ENCODE measurements at regions not wholly inside any gene's neighbourhood (a gene's known extent, or its start where the extent isn't known, plus 50 kb on each side); places are given as distances from the start of the nearest gene placed in this dataset.

DNA sequence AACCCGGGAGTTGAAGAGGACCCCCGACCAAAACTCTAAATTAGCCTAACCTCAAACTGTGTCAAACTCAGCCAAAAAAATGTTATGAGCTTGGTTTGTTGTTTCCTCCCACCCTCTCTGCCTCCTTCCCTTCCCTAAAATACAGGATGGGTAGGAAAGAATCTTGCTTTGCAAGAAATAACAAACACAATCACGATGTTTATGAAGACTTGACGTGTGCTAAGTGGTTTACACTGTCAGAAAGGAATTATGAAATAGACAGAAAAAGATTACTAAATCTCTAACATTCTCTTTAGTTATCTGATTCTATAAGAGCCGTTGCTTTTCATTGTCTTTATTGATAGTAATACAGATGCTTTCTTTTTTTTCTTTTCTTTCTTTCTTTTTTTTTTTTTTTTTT is 285.1 kb downstream of the BMP7 start:
- DNase-seq (no peak), ATAC-seq (no peak)
- no peaks in the 10 kb centered on the region for H3K9me3 ChIP-seq (ENCODE audit: control insufficient read depth, low read length, poor library complexity, severe bottlenecking)
- Mint-ChIP-seq H3K36me3 (ENCODE audit: low read depth) (no peaks in the 10 kb centered on the region), H3K27me3 (peaks cover 29% of the 10 kb centered on the region), H3K4me1 (no peaks in the 10 kb centered on the region), H3K27ac (no peak overlapping the region), H3K4me3 (no peak overlapping the region)

DNA sequence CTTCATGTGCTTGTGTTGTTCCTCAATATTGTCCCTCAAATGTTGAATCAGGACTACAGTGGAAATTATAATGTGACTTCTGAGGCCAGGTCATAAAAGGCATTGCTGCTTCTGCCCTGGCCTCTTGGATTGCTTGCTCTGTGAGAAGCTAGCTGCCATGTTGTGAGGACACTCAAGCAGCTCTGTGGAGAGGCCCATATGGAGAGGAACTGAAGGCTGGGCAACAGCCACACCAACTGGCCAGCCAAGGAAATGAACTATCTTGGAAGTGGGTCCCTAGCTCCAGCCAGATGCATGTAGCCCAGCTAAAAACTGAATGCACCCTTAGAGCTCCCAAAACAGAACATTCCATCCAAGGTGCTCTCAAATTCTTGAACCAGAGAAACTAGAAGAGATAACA is 282.6 kb downstream of the BMP7 start:
- Mint-ChIP-seq H3K4me3 (no peak overlapping the region), H3K36me3 (ENCODE audit: low read depth) (no peaks in the 10 kb centered on the region), H3K27ac (no peak overlapping the region), H3K4me1 (no peaks in the 10 kb centered on the region), H3K27me3 (peaks cover 16% of the 10 kb centered on the region)
- ATAC-seq (no peak), DNase-seq (no peak)
- no peaks in the 10 kb centered on the region for H3K9me3 ChIP-seq (ENCODE audit: control insufficient read depth, low read length, poor library complexity, severe bottlenecking)

DNA sequence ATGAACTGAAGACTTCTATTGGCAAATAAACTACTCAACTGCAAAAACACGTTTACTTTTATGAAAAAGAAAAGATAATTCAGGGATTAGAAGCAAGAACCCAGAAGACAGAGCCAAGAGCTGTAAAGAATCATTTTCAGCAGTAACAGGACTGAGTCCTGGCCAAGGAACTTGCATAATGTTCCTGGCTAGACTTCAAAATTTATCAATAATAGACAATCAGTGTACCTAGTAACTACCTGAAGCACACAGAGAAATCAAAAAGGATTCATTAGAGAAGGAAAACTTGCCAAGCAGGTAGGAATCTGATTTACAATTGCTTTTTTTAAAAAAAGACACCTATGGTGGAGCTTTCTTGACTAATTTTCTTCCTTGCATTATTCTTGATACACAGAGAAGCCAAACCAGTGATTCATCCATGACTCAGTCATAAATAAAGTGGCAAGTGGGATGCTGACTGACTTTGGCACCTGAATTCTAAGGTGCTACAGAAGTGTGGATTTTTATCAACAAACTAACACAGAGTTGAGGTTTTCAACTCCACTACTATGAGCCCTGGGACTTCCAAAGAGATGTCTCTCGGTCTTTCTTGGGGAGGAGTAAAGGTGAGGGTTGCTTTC is 281.3 kb downstream of the BMP7 start:
- ATAC-seq (no peak), DNase-seq (no peak)
- H3K27ac Mint-ChIP-seq = no peak overlapping the region
- H3K27me3 Mint-ChIP-seq = peaks cover 14% of the 10 kb centered on the region
- no peak overlapping the region for H3K4me3 Mint-ChIP-seq
- no peaks in the 10 kb centered on the region for H3K9me3 ChIP-seq (ENCODE audit: control insufficient read depth, low read length, poor library complexity, severe bottlenecking)
- no peaks in the 10 kb centered on the region for H3K36me3 Mint-ChIP-seq (ENCODE audit: low read depth)
- no peaks in the 10 kb centered on the region for H3K4me1 Mint-ChIP-seq

DNA sequence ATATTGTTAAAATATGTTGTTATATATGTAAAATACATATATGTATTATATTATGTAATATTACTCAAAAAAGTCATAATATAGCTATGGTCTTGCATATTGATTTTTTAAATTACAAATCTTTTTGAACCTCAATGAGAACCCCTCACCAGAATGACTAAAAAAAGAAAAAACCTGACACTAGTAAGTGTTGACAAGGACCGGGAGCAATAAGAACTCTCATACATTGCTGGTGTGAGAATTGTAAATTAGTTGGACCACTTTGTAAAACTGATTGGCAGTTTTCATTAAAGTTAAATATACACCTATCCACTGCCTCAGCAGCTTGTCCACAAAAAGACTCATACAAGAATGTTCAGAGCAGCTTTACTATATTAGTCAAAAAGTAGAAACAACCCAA is 280.0 kb downstream of the BMP7 start:
- H3K27ac Mint-ChIP-seq = no peak overlapping the region
- H3K4me1 Mint-ChIP-seq = no peaks in the 10 kb centered on the region

DNA sequence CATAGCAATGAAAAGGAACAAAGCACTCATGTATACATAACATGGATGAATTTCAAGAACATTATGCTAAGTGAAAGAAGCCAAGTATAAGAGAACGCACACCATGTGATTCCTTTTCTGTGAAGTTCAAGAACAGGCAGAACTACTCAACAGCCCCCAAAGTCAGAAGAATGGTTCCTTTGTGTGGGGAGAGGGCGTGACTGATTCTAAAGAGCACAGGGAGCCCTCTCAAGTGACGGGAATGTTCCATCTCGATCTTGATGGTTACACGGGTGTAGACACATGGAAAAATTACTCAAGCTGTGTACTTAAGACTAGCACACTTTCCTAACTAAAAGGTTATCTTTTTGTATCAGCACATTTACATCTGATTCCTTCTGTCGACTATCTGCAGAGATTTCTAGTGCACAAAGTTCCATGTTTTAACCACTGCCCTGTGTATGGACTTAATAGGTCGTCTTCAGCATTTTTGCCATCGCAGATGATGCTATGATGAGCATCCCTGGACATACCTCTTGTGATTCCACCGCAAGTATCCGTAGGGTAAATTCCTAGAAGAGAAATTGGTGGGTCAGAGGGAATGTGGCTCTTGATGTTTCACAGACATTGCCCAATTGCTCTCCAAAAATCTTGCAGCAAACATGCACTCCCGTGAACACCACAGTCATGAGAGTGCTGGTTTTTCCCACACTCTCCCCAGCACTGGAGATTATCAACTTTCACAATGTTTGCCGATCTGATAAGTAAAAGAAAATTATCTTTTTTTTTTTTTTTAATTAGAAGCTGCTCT is 279.3 kb downstream of the BMP7 start:
- no peak overlapping the region for H3K27ac Mint-ChIP-seq
- H3K36me3 Mint-ChIP-seq (ENCODE audit: low read depth) = no peaks in the 10 kb centered on the region
- H3K27me3 Mint-ChIP-seq = peaks cover 20% of the 10 kb centered on the region
- no peaks in the 10 kb centered on the region for H3K4me1 Mint-ChIP-seq
- ATAC-seq = no peak
- DNase-seq = no peak
- no peak overlapping the region for H3K4me3 Mint-ChIP-seq
- H3K9me3 ChIP-seq (ENCODE audit: control insufficient read depth, low read length, poor library complexity, severe bottlenecking) = no peaks in the 10 kb centered on the region

More for the DNA sequence above, 280.0 kb downstream of the BMP7 start:
- Mint-ChIP-seq H3K27me3 (peaks cover 20% of the 10 kb centered on the region), H3K36me3 (ENCODE audit: low read depth) (no peaks in the 10 kb centered on the region), H3K4me3 (no peak overlapping the region)
- H3K9me3 ChIP-seq (ENCODE audit: control insufficient read depth, low read length, poor library complexity, severe bottlenecking) = no peaks in the 10 kb centered on the region
- ATAC-seq = no peak
- DNase-seq = no peak

DNA sequence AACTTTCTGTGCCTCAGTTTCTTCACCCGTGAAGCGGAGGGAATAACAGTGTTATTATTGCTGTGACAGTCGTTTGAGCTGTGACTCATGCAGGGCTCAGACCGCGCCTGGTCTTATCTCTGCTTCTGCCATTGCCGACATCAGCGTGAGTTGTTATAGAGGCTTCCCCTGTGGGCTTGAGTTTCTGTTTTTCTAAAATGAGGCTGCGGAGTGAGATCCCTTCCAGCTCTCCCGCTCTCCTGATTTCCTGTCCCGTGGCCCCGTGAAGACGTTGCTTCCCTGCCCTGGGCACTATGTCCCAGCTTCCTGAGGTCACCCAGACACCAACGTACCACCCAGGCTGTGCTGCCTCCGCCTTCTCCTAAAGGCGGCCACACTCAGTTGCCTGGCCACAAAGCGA is 278.5 kb downstream of the BMP7 start:
- Mint-ChIP-seq H3K4me1 (no peaks in the 10 kb centered on the region), H3K27ac (no peak overlapping the region), H3K36me3 (ENCODE audit: low read depth) (no peaks in the 10 kb centered on the region), H3K27me3 (peaks cover 20% of the 10 kb centered on the region), H3K4me3 (no peak overlapping the region)
- no peak for ATAC-seq
- no peaks in the 10 kb centered on the region for H3K9me3 ChIP-seq (ENCODE audit: control insufficient read depth, low read length, poor library complexity, severe bottlenecking)
- DNase-seq = no peak

DNA sequence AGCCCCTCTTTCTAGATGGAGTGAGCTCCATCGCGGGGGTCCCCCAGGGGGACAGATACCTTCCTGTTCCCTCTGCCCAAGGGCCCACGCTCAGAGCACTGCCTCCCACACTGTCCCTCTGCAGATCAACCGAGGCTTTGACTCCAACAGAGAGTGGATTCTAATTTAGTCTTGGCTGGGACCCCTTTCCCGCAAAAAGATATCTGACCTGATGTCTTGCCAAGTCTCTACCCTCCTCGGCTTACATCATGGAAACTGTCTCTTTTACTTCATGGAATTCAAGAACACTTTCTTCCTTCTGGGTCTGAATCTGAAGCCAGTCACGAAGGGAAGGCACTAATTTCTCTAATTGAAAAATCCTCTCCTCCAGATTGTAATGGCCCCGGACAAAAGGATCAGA is 278.0 kb downstream of the BMP7 start:
- Mint-ChIP-seq H3K4me1 (no peaks in the 10 kb centered on the region), H3K27me3 (peaks cover 20% of the 10 kb centered on the region), H3K27ac (no peak overlapping the region), H3K36me3 (ENCODE audit: low read depth) (no peaks in the 10 kb centered on the region), H3K4me3 (no peak overlapping the region)
- ATAC-seq (no peak), DNase-seq (no peak)
- H3K9me3 ChIP-seq (ENCODE audit: control insufficient read depth, low read length, poor library complexity, severe bottlenecking) = no peaks in the 10 kb centered on the region

DNA sequence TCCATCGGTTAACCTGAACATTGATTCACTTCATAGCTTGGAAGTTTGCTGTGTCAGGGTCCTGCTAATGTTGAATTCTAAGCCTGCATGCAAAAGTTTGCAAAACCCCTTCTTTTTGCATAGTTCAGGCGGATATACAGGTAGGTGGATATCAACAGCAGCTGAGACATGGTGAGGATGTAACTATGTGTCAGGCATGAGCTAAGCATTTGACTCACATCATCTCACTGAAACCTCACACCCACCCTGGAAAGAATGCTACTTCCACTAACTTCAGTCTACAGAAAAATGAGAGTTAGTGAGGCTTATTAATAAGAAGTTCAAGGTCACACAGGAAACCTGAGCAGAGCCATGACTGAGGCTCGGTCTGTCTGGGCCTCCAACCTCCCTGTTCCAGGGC is 276.9 kb downstream of the BMP7 start:
- H3K9me3 ChIP-seq (ENCODE audit: control insufficient read depth, low read length, poor library complexity, severe bottlenecking) = no peaks in the 10 kb centered on the region
- Mint-ChIP-seq H3K4me1 (no peaks in the 10 kb centered on the region), H3K4me3 (no peak overlapping the region), H3K27me3 (peaks cover 20% of the 10 kb centered on the region), H3K36me3 (ENCODE audit: low read depth) (no peaks in the 10 kb centered on the region), H3K27ac (no peak overlapping the region)
- DNase-seq (no peak), ATAC-seq (no peak)

DNA sequence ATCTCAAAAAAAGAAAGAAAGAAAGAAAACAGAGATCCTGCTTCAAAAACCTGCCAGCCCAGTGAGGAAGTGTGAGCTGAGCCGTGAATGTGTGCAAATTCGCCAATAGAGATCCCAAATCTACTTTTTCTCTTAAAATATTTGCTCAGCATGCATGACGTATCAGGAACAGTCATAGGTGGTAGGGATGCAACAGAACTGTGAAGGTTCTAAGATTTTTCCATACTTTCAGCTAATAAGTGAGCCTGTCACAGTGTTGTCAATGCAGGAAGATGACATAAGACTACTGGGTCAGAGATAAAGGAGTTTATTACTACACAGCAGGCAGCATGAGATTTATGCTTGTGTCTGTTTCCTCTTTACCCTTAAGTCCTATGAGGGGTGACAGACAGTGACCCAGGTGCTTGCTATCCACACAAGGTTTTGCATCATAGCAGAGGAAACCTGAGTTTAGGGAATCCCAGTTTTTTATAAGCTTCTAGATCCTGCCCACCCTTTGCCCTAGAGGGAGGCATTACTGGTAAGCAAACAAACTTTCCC is 273.4 kb downstream of the BMP7 start:
- no peaks in the 10 kb centered on the region for H3K9me3 ChIP-seq (ENCODE audit: control insufficient read depth, low read length, poor library complexity, severe bottlenecking)
- Mint-ChIP-seq H3K27ac (no peak overlapping the region), H3K36me3 (ENCODE audit: low read depth) (no peaks in the 10 kb centered on the region), H3K4me1 (no peaks in the 10 kb centered on the region), H3K4me3 (no peak overlapping the region), H3K27me3 (peaks cover 26% of the 10 kb centered on the region)
- ATAC-seq = no peak
- DNase-seq = no peak

DNA sequence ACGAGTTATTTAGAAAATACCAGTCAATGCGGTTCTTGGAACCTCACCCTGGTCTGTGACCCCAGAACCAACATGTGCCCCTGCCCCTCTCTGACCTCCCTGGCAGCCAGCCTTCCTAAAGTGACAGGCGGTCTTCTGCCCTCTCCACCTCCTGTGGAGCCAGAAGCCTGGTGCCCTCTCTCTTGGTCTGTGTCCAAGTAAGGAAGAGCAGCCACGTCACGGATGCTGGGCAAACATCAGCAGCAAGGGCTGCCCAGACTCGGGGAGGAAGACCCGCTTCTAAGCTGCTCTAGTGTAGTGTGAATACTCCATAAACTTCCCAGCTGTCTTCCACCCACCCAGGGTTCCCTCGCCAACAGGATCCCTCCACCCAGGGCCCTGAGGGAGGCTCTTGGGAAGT is 272.4 kb downstream of the BMP7 start:
- H3K27me3 Mint-ChIP-seq = peaks cover 17% of the 10 kb centered on the region
- H3K4me1 Mint-ChIP-seq = no peaks in the 10 kb centered on the region
- H3K36me3 Mint-ChIP-seq (ENCODE audit: low read depth) = no peaks in the 10 kb centered on the region
- DNase-seq (no peak), ATAC-seq (no peak)
- H3K9me3 ChIP-seq (ENCODE audit: control insufficient read depth, low read length, poor library complexity, severe bottlenecking) = no peaks in the 10 kb centered on the region
- no peak overlapping the region for H3K27ac Mint-ChIP-seq
- no peak overlapping the region for H3K4me3 Mint-ChIP-seq

DNA sequence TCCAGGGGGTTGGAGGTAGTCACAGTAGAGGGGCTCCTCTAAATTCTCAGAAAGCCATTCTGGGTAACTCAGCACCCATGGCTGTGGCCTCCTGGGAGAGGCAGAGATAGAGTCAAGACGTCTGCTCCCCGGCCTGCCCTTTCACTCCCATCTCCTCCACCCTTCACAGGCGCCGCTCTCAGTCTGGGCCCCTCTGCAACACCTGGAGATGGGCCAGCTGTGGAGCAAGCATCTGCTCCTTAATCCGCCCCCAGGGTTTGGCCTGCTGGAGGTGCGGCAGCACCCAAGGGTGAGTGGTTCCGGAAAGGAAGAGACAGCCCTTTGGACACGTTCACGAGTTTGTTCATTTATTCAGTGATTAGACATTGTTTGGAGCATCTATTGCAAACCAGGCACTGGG is 271.3 kb downstream of the BMP7 start:
- DNase-seq (no peak), ATAC-seq (no peak)
- H3K9me3 ChIP-seq (ENCODE audit: control insufficient read depth, low read length, poor library complexity, severe bottlenecking) = no peaks in the 10 kb centered on the region
- Mint-ChIP-seq H3K4me3 (no peak overlapping the region), H3K27ac (no peak overlapping the region), H3K36me3 (ENCODE audit: low read depth) (no peaks in the 10 kb centered on the region), H3K4me1 (no peaks in the 10 kb centered on the region), H3K27me3 (peaks cover 11% of the 10 kb centered on the region)

DNA sequence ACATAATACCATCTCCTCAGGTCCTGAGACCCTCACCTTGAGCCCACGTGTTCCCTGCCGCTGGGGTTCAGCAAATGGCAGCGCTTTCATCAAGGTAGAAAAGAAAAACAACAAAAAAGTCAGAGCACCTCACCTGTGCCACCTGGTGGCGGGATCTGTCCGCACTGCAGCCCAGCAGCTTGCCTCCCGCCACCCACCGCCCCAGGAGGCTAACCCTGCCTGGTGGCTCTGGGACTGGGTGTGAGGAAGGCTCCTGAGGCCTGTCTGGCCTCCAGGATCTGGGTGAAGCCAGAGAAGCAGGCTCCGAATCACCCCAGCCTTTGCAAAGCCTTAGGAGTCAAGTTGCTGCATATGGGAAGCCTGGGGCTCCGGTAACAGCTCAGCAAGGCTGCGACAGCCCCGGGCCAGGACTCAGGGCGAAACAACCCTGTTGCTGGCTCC is 270.8 kb downstream of the BMP7 start:
- no peak overlapping the region for H3K4me3 Mint-ChIP-seq

DNA sequence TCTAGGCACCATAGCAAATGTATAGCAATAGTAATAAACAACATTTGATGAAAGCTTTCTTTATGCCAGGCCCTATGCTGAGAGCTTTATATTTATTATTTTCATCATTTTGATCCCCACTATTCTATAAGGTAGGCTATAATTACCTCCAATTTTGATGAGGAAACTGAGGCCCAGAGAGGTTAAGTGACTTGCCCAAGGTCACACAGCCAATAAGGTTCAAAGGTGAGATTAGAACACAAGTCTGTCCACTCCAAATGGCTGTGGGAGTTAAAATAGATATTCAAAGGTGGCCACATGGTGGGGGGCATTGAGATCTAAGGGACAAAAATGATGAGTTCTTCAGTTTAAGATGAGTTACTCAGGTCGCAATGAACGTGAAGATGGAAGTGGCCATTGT is 269.9 kb downstream of the BMP7 start:
- ATAC-seq (no peak), DNase-seq (no peak)
- Mint-ChIP-seq H3K4me1 (no peaks in the 10 kb centered on the region), H3K27me3 (peaks cover 5% of the 10 kb centered on the region), H3K4me3 (no peak overlapping the region), H3K36me3 (ENCODE audit: low read depth) (no peaks in the 10 kb centered on the region), H3K27ac (no peak overlapping the region)
- no peaks in the 10 kb centered on the region for H3K9me3 ChIP-seq (ENCODE audit: control insufficient read depth, low read length, poor library complexity, severe bottlenecking)

More for the DNA sequence above, 270.8 kb downstream of the BMP7 start:
- no peaks in the 10 kb centered on the region for H3K4me1 Mint-ChIP-seq
- ATAC-seq (no peak), DNase-seq (no peak)
- no peaks in the 10 kb centered on the region for H3K9me3 ChIP-seq (ENCODE audit: control insufficient read depth, low read length, poor library complexity, severe bottlenecking)
- no peak overlapping the region for H3K27ac Mint-ChIP-seq
- no peaks in the 10 kb centered on the region for H3K36me3 Mint-ChIP-seq (ENCODE audit: low read depth)
- peaks cover 11% of the 10 kb centered on the region for H3K27me3 Mint-ChIP-seq

DNA sequence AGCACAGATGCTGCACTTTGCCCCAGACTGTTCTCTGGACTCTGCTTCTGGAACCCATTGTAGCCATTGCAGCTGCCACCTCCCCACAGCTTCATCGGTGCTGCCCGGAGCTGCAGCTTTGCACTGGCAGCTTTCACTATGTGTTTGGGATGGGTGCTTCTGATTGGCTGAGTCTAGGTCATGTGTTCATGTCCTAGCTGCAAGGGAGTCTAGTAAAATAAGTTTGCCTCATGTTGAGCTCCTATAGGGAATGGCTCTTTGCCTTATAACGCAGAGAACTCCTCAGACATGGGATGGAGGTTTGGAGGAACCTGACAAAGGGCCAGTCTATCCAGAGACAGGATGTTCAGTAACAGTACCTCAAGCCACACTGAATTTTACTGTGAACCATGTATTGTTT is 268.0 kb downstream of the BMP7 start:
- no peak for DNase-seq
- Mint-ChIP-seq H3K4me3 (no peak overlapping the region), H3K27ac (no peak overlapping the region), H3K4me1 (no peaks in the 10 kb centered on the region), H3K27me3 (peaks cover 5% of the 10 kb centered on the region), H3K36me3 (ENCODE audit: low read depth) (no peaks in the 10 kb centered on the region)
- H3K9me3 ChIP-seq (ENCODE audit: control insufficient read depth, low read length, poor library complexity, severe bottlenecking) = no peaks in the 10 kb centered on the region
- ATAC-seq = no peak

All from T-helper 17 cell (primary cell).